Transverse colon (tissue), 4 donors: ENCODE measurements at regions not wholly inside any gene's neighbourhood (a gene's known extent, or its start where the extent isn't known, plus 50 kb on each side); places are given as distances from the start of the nearest gene placed in this dataset.

ENCODE experiments used
- DNase-seq: peaks from one replicate; pipeline ENCODE4 v3.0.0-alpha.2; 2019
- H3K27ac ChIP-seq, 4 donors: fragments of 200-600 bp; sonication (generic); 2 replicates each; pipeline ENCODE4 v1.5.1; 2016 to 2018; ENCODE audit warnings: inconsistent platforms in 4 of 4
- H3K27me3 ChIP-seq: fragments of 200-600 bp; sonication (generic); 2 replicates; pipeline ENCODE4 v1.5.1; 2017; ENCODE audit warnings: inconsistent platforms
- H3K36me3 ChIP-seq, 4 donors: fragments of 200-600 bp; sonication (generic); 2 replicates each; pipeline ENCODE4 v1.5.1; 2017 to 2019; ENCODE audit warnings: inconsistent platforms in 4 of 4
- H3K4me1 ChIP-seq, 4 donors: fragments of 200-600 bp; sonication (generic); 2 replicates each; pipeline ENCODE4 v1.5.1; 2017 to 2020; ENCODE audit warnings: inconsistent platforms in 4 of 4
- H3K4me3 ChIP-seq, 4 donors: fragments of 200-600 bp; sonication (generic); 1 replicate in 1 of 4; 2 replicates in 3 of 4; pipeline versions ENCODE4 v1.5.1 to v1.6.1; 2017 to 2019; ENCODE audit warnings: inconsistent platforms in 4 of 4
- H3K9me3 ChIP-seq, 2 donors: fragments of 200-600 bp; sonication (generic); 2 replicates each; pipeline ENCODE4 v1.5.1; 2017 to 2019; ENCODE audit warnings: inconsistent platforms in 2 of 2
- EP300 ChIP-seq: sonication (generic); formaldehyde crosslinking; IDR thresholded peaks from one replicate; pipeline ENCODE4 v1.6.1; 2017; ENCODE audit warnings: antibody characterized with exemption, low read depth
- POLR2A ChIP-seq: fragments of 450-650 bp; IDR thresholded peaks from one replicate; pipeline ENCODE4 v1.6.1; 2016; ENCODE audit warnings: antibody characterized with exemption, mild to moderate bottlenecking, moderate library complexity
- POLR2AphosphoS5 ChIP-seq, 3 donors: sonication (generic); formaldehyde crosslinking; IDR thresholded peaks; one replicate each; pipeline ENCODE4 v1.6.1; 2016; ENCODE audit warnings: antibody characterized with exemption in 3 of 3
- WGBS, 2 donors: methylation state at CpG; one replicate each; pipeline ENCODE4 v1.1.5; 2018; ENCODE audit warnings: low coverage in 1 of 2; 5-methylcytosine and 5-hydroxymethylcytosine counted together
- in situ Hi-C, 4 donors: fragments of 200-750 bp; cut with MboI; loops; one replicate each; pipeline versions ENCODE4 v1.15.0 to v1.15.1; 2017; ENCODE audit warnings: low sequenced_read_pairs in 3 of 4, low pct_ligation_motif_present in 1 of 4, low pct_unique_long_range_greater_than_20kb in 1 of 4
- intact Hi-C: fragments of 100-400 bp; cut with DNase I; formaldehyde crosslinking; loops from one replicate; pipeline ENCODE4 v1.15.1; 2023; ENCODE audit warnings: low total_unique reads
- TF ChIP-seq, protein P1 (sequence below), 5 experiments: fragments of 200-600 bp in 3 of 5; fragments of 450-650 bp in 2 of 5; sonication (generic) in 3 of 5; IDR thresholded peaks; 1 replicate in 2 of 5; 2 replicates in 3 of 5; pipeline ENCODE4 v1.5.1; 2016 to 2017; ENCODE audit warnings: antibody characterized with exemption in 5 of 5, inconsistent platforms in 3 of 5, mild to moderate bottlenecking in 2 of 5, moderate library complexity in 1 of 5

DNA sequence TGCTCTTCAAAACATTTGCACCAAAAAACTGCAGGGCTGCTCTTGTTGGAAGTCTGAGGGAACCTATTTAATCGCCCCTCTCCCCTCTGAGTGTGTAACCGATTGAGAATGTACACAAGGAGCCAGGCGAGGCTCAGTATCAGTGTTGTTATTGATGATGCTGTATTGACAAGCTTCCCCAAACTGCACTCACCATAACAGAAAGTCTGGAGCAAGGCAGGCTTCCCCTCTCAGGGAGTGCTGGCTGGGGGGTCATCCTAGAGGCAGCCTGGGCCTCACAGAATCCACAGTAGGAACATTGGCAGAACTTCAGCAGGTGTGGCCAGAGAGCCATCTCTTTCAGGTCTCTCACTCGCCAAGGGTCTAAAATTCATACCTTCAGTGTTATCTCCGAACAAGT is 58.1 kb upstream of the TUNAR start:
- H3K36me3 ChIP-seq = no peaks in the 10 kb centered on the region
- DNase-seq = no peak
- in situ Hi-C loops = no loop called here
- no peak for TF ChIP-seq POLR2AphosphoS5 (IDR thresholded peaks at IDR 0.05)
- TF ChIP-seq EP300 = no peak
- no peak for TF ChIP-seq POLR2A
- TF ChIP-seq, protein P1, sequence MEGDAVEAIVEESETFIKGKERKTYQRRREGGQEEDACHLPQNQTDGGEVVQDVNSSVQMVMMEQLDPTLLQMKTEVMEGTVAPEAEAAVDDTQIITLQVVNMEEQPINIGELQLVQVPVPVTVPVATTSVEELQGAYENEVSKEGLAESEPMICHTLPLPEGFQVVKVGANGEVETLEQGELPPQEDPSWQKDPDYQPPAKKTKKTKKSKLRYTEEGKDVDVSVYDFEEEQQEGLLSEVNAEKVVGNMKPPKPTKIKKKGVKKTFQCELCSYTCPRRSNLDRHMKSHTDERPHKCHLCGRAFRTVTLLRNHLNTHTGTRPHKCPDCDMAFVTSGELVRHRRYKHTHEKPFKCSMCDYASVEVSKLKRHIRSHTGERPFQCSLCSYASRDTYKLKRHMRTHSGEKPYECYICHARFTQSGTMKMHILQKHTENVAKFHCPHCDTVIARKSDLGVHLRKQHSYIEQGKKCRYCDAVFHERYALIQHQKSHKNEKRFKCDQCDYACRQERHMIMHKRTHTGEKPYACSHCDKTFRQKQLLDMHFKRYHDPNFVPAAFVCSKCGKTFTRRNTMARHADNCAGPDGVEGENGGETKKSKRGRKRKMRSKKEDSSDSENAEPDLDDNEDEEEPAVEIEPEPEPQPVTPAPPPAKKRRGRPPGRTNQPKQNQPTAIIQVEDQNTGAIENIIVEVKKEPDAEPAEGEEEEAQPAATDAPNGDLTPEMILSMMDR (IDR thresholded peaks at IDR 0.05) = no peak
- 40 to 66% methylated on average over 1 to 5 of the region's 5 CpGs for WGBS, 2 donors
- intact Hi-C loops = no loop called here
- H3K9me3 ChIP-seq = no peaks in the 10 kb centered on the region
- no peak overlapping the region for H3K4me3 ChIP-seq
- peaks cover 14% of the 10 kb centered on the region for H3K27me3 ChIP-seq
- no peaks in the 10 kb centered on the region for H3K4me1 ChIP-seq
- no peak overlapping the region for H3K27ac ChIP-seq

DNA sequence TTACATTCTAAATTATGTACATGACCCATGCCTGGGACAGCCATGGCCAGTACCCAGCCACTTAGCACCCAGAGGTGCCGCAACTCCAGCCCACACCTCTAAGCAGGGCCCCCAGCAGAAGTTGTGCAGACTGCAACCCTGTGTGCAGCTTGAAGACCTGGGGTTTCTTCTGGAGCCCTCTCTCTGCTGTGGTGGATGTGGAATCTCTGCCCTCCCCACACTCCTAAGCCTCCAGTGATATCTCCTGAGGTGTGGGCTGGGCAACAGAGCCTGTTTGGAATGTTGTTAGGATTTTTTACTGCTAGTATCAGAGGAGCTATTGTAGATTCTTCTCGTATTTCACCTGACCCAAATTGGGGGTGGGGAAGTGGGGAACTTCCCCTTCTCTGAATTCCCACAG is 59.4 kb upstream of the TUNAR start:
- H3K4me3 ChIP-seq = no peak overlapping the region
- TF ChIP-seq POLR2A = no peak
- TF ChIP-seq, protein P1 (IDR thresholded peaks at IDR 0.05) = no peak
- TF ChIP-seq EP300 = no peak
- TF ChIP-seq POLR2AphosphoS5 (IDR thresholded peaks at IDR 0.05) = no peak
- H3K4me1 ChIP-seq = no peaks in the 10 kb centered on the region
- H3K27ac ChIP-seq = no peak overlapping the region
- peaks cover 14% of the 10 kb centered on the region for H3K27me3 ChIP-seq
- H3K36me3 ChIP-seq = no peaks in the 10 kb centered on the region
- no peaks in the 10 kb centered on the region for H3K9me3 ChIP-seq
- no peak for DNase-seq
- 57% methylated on average over 2 of the region's 2 CpGs; no CpG with 5 or more reads in 1 of the 2 donors for WGBS, 2 donors
- in situ Hi-C loops (no loop called here), intact Hi-C loops (no loop called here)

DNA sequence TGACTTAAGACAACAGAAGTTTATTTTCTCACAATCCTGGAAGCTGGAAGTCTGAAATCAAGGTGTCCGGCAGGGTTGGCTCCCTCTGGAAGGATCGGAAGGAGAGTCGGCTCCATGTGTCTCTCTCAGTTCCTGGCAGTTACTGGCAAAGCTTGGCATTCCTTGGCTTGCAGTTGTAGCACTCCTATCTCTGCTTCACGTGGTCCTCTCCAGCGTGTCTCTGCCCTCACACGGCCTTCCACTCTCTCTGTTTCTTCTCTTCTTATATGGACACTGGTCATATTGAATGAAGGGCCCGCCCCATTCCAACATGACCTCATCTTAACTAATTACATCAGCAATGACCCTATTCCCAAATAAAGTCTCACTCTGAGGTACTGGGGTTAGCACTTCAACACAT is 60.1 kb upstream of the TUNAR start:
- H3K27ac ChIP-seq = no peak overlapping the region
- TF ChIP-seq, protein P1 (IDR thresholded peaks at IDR 0.05) = no peak
- TF ChIP-seq POLR2AphosphoS5 (IDR thresholded peaks at IDR 0.05) (no peak), POLR2A (no peak), EP300 (no peak)
- H3K4me3 ChIP-seq = no peak overlapping the region
- H3K36me3 ChIP-seq = no peaks in the 10 kb centered on the region
- peaks cover 14% of the 10 kb centered on the region for H3K27me3 ChIP-seq
- no peaks in the 10 kb centered on the region for H3K9me3 ChIP-seq
- in situ Hi-C loops = no loop called here
- 64 to 65% methylated on average over 7 of the region's 7 CpGs for WGBS, 2 donors
- DNase-seq = no peak
- intact Hi-C loops = no loop called here
- no peaks in the 10 kb centered on the region for H3K4me1 ChIP-seq

DNA sequence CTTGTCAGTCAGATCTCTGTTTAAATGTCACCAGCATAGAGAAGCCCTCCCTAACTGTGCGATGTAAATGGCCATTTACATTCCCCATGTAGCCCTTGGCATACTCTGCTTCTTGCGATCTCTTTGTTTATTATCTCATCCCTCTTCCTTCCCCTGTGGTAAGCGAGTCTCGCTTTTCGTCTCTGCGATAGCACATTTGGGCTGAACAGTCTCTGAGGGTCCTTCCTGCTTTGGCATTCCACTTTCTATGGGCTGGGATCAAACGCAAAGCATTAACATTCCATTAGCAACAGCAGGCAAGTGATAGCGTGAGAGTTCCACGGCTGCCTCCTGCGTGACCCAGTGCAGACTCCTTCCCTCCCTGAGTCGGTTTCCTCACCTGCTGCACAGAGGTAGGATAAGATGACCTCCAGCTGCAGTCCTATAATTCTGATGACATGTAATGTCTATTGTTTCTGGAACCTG is 61.4 kb upstream of the TUNAR start:
- Histone ChIP-seq H3K36me3 (no peaks in the 10 kb centered on the region), H3K27me3 (peaks cover 14% of the 10 kb centered on the region), H3K9me3 (no peaks in the 10 kb centered on the region), H3K4me1 (no peaks in the 10 kb centered on the region), H3K4me3 (no peak overlapping the region), H3K27ac (no peak overlapping the region)
- intact Hi-C loops (no loop called here), in situ Hi-C loops (no loop called here)
- no peak for DNase-seq
- 50 to 80% methylated on average over 3 to 11 of the region's 11 CpGs for WGBS, 2 donors
- TF ChIP-seq POLR2AphosphoS5 (IDR thresholded peaks at IDR 0.05) (no peak), POLR2A (no peak), EP300 (no peak)
- TF ChIP-seq, protein P1 (IDR thresholded peaks at IDR 0.05) = no peak
